Neural progenitor cell (in vitro differentiated cells): ENCODE measurements at regions not wholly inside any gene's neighbourhood (a gene's known extent, or its start where the extent isn't known, plus 50 kb on each side); places are given as distances from the start of the nearest gene placed in this dataset.

Experiments
- DNase-seq: peaks from one replicate; pipeline ENCODE4 v3.0.0-alpha.2; 2016; ENCODE audit warnings: low spot score
- H2AFZ ChIP-seq: fragments of 200-600 bp; sonication (generic); replicated peaks from 2 replicates; pipeline ENCODE4 v1.6.1; 2016; ENCODE audit warnings: antibody characterized with exemption
- H3F3A ChIP-seq: fragments of 200-600 bp; sonication (generic); 2 replicates; pipeline ENCODE4 v1.6.1; 2016; ENCODE audit warnings: antibody characterized with exemption, low read depth
- H3K27ac ChIP-seq: fragments of 200-600 bp; sonication (generic); 2 replicates; pipeline ENCODE4 v1.5.1; 2016; ENCODE audit warnings: mild to moderate bottlenecking
- H3K27me3 ChIP-seq: fragments of 200-600 bp; sonication (generic); 2 replicates; pipeline ENCODE4 v1.6.1; 2016; ENCODE audit warnings: mild to moderate bottlenecking, moderate library complexity
- H3K36me3 ChIP-seq: fragments of 200-600 bp; sonication (generic); 2 replicates; pipeline ENCODE4 v1.5.1; 2016
- H3K4me1 ChIP-seq: fragments of 200-600 bp; sonication (generic); 2 replicates; pipeline ENCODE4 v1.6.1; 2016; ENCODE audit warnings: mixed run types
- H3K4me2 ChIP-seq: fragments of 200-600 bp; sonication (generic); 2 replicates; pipeline ENCODE4 v1.6.1; 2016
- H3K4me3 ChIP-seq: fragments of 200-600 bp; sonication (generic); 2 replicates; pipeline ENCODE4 v1.5.1; 2016
- H3K79me2 ChIP-seq: fragments of 200-600 bp; sonication (generic); 2 replicates; pipeline ENCODE4 v1.6.1; 2016; ENCODE audit warnings: low read depth
- H3K9ac ChIP-seq: fragments of 200-600 bp; sonication (generic); 2 replicates; pipeline ENCODE4 v1.6.1; 2016
- H3K9me3 ChIP-seq: fragments of 200-600 bp; sonication (generic); 2 replicates; pipeline ENCODE4 v1.5.1; 2016; ENCODE audit warnings: low read depth
- H4K20me1 ChIP-seq: fragments of 200-600 bp; sonication (generic); 2 replicates; pipeline ENCODE4 v1.6.1; 2016; ENCODE audit warnings: low read depth
- H3K27ac Mint-ChIP-seq: 3 replicates; pipeline ENCODE4 v1.8.0; 2021; ENCODE audit warnings: mixed read lengths
- H3K27me3 Mint-ChIP-seq: 2 replicates; pipeline ENCODE4 v1.8.0; 2022; ENCODE audit warnings: low read depth, mild to moderate bottlenecking, inconsistent platforms, moderate library complexity, mixed read lengths; ENCODE audit not compliant: insufficient read depth
- H3K36me3 Mint-ChIP-seq: 3 replicates; pipeline ENCODE4 v1.8.0; 2021; ENCODE audit warnings: mixed read lengths
- H3K4me1 Mint-ChIP-seq: 3 replicates; pipeline ENCODE4 v1.8.0; 2021; ENCODE audit warnings: mixed read lengths
- H3K4me3 Mint-ChIP-seq: 3 replicates; pipeline ENCODE4 v1.8.0; 2021; ENCODE audit warnings: mild to moderate bottlenecking, moderate library complexity, mixed read lengths
- H3K9me3 Mint-ChIP-seq: 3 replicates; pipeline ENCODE4 v1.8.0; 2020; ENCODE audit warnings: mixed read lengths
- CTCF ChIP-seq: fragments of 200-600 bp; sonication (generic); IDR thresholded peaks from 2 replicates; pipeline ENCODE4 v1.5.1; 2017; ENCODE audit warnings: antibody characterized with exemption, mild to moderate bottlenecking
- EZH2 ChIP-seq: fragments of 200-600 bp; sonication (generic); IDR thresholded peaks from 2 replicates; pipeline ENCODE4 v1.6.1; 2017; ENCODE audit warnings: antibody characterized with exemption, mild to moderate bottlenecking, moderate library complexity
- EZH2phosphoT487 ChIP-seq: fragments of 200-600 bp; sonication (generic); IDR thresholded peaks from 2 replicates; pipeline ENCODE4 v1.6.1; 2017; ENCODE audit warnings: antibody characterized with exemption

DNA sequence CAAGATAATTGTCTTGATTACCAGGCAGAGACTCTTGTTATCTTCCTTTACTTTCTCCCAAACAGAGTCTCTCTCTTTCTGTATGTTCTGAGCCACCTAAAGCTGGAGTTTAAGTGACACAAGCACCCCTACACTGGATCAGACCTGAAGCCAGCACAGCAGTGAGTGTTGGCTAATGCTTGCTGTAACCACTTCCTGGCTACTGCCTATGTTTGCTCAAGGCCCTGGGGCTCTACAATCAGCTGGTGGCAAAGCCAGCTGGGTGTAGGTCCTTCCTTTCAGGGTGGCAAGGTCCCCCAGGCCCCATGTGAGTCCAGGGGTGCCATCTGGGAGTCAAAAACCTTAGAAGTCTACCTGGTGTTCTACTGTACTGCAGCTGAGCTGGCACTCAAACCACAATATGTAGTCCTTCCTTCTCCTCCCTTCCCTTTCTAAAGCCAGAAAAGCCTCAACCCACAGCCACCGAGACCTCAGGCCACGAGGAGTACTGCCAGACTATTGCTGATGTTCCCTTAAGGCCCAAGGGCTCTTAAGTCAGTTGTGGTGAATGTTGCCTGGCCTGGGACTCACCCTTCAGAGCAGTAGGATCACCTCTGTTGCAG is 416.3 kb downstream of the ADRA2A start:
- no peaks in the 10 kb centered on the region for H4K20me1 ChIP-seq
- peaks cover 7% of the 10 kb centered on the region for H3K27me3 Mint-ChIP-seq
- H3K4me3 ChIP-seq: no peak overlapping the region
- no peaks in the 10 kb centered on the region for H3K79me2 ChIP-seq
- H3K4me1 Mint-ChIP-seq: no peaks in the 10 kb centered on the region
- no peak for DNase-seq
- peaks cover 21% of the 10 kb centered on the region for H3K9me3 ChIP-seq
- no peak overlapping the region for H3K4me3 Mint-ChIP-seq
- peaks cover 2% of the 10 kb centered on the region for H3K36me3 Mint-ChIP-seq
- H3K9me3 Mint-ChIP-seq: peaks cover 32% of the 10 kb centered on the region
- H3K27ac Mint-ChIP-seq: no peak overlapping the region
- H3K27ac ChIP-seq: no peak overlapping the region
- no peaks in the 10 kb centered on the region for H3K27me3 ChIP-seq
- no peaks in the 10 kb centered on the region for H3K36me3 ChIP-seq
- TF ChIP-seq EZH2phosphoT487 (no peak), EZH2 (no peak), CTCF (no peak)
- no peaks in the 10 kb centered on the region for H3K4me1 ChIP-seq
- no peak overlapping the region for H3K4me2 ChIP-seq
- no peaks in the 10 kb centered on the region for H3F3A ChIP-seq
- H2AFZ ChIP-seq: no peak overlapping the region
- H3K9ac ChIP-seq: no peak overlapping the region

DNA sequence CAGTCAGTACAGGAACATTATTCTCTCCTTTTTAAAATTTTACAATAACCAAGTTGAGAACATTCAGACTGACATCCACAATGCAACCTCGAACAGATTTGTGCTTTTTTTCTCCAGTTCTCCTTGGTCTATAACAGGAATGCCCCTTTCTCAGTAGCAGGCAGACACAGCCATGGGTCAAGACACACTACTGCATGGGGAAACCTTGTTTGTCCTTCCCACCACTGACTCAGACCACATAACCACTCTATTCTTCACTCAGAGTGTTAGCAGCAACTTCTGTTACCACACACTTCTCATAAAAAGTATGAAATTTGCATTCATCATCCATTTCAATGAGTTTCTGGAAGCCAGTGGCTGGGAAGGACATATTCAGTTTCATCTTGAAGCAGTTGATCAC is 421.7 kb downstream of the ADRA2A start:
- H3K27me3 ChIP-seq: no peaks in the 10 kb centered on the region
- H3K27me3 Mint-ChIP-seq: peaks cover 5% of the 10 kb centered on the region
- H3K4me3 ChIP-seq: no peak overlapping the region
- H3K4me1 Mint-ChIP-seq: no peaks in the 10 kb centered on the region
- H3K4me2 ChIP-seq: no peak overlapping the region
- no peaks in the 10 kb centered on the region for H3K36me3 Mint-ChIP-seq
- H3K27ac ChIP-seq: no peak overlapping the region
- no peak overlapping the region for H3K4me3 Mint-ChIP-seq
- H3K9ac ChIP-seq: no peak overlapping the region
- H3K4me1 ChIP-seq: no peaks in the 10 kb centered on the region
- H3K9me3 Mint-ChIP-seq: peaks cover 1% of the 10 kb centered on the region
- H3F3A ChIP-seq: no peaks in the 10 kb centered on the region
- no peaks in the 10 kb centered on the region for H3K36me3 ChIP-seq
- H3K9me3 ChIP-seq: no peaks in the 10 kb centered on the region
- no peak for DNase-seq
- TF ChIP-seq EZH2 (no peak), CTCF (no peak), EZH2phosphoT487 (no peak)
- H4K20me1 ChIP-seq: no peaks in the 10 kb centered on the region
- H3K79me2 ChIP-seq: no peaks in the 10 kb centered on the region
- H2AFZ ChIP-seq: no peak overlapping the region
- no peak overlapping the region for H3K27ac Mint-ChIP-seq

DNA sequence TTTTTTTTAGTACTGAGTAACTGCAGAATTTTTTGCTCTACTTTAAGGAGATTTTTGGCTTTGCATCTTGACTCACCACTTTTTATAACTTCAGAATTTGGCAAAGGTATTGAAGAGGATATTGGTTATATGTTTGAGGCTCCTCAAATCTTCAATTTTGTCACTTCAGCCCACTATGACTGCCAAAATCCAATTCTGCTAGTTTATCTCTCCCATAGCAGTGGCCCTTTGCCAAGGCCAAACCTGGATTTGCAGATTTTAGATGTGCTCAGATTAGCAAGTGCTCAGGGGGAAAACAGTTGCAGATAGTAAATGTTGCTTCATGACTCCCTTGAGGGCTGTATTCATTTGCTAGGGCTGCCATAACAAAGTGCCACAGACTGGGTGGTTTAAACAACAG is 427.5 kb downstream of the ADRA2A start:
- Histone ChIP-seq H3K9ac (no peak overlapping the region), H3F3A (no peaks in the 10 kb centered on the region), H3K27me3 (no peaks in the 10 kb centered on the region), H3K4me2 (no peak overlapping the region), H3K9me3 (no peaks in the 10 kb centered on the region), H3K79me2 (no peaks in the 10 kb centered on the region), H3K36me3 (no peaks in the 10 kb centered on the region), H4K20me1 (peaks cover 1% of the 10 kb centered on the region), H3K4me1 (no peaks in the 10 kb centered on the region), H3K27ac (no peak overlapping the region), H2AFZ (no peak overlapping the region), H3K4me3 (no peak overlapping the region)
- no peaks in the 10 kb centered on the region for H3K36me3 Mint-ChIP-seq
- no peak for TF ChIP-seq EZH2phosphoT487
- no peak for TF ChIP-seq CTCF
- no peak for TF ChIP-seq EZH2
- H3K27me3 Mint-ChIP-seq: peaks cover 4% of the 10 kb centered on the region
- H3K9me3 Mint-ChIP-seq: peaks cover 2% of the 10 kb centered on the region
- no peak overlapping the region for H3K4me3 Mint-ChIP-seq
- no peak overlapping the region for H3K27ac Mint-ChIP-seq
- DNase-seq: no peak
- H3K4me1 Mint-ChIP-seq: no peaks in the 10 kb centered on the region
